ENCODE measurements at regions not wholly inside any gene's neighbourhood (a gene's known extent, or its start where the extent isn't known, plus 50 kb on each side); places are given as distances from the start of the nearest gene placed in this dataset.

- TF ChIP-seq, protein P1, sequence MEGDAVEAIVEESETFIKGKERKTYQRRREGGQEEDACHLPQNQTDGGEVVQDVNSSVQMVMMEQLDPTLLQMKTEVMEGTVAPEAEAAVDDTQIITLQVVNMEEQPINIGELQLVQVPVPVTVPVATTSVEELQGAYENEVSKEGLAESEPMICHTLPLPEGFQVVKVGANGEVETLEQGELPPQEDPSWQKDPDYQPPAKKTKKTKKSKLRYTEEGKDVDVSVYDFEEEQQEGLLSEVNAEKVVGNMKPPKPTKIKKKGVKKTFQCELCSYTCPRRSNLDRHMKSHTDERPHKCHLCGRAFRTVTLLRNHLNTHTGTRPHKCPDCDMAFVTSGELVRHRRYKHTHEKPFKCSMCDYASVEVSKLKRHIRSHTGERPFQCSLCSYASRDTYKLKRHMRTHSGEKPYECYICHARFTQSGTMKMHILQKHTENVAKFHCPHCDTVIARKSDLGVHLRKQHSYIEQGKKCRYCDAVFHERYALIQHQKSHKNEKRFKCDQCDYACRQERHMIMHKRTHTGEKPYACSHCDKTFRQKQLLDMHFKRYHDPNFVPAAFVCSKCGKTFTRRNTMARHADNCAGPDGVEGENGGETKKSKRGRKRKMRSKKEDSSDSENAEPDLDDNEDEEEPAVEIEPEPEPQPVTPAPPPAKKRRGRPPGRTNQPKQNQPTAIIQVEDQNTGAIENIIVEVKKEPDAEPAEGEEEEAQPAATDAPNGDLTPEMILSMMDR (IDR thresholded peaks at IDR 0.05): no peak
- no peak for TF ChIP-seq POLR2A (IDR thresholded peaks at IDR 0.05)
Measured at GRCh38 chr5:31104775-31105174, 88.7 kb upstream of the CDH6 start.

Data from Peyer's patch (tissue), 4 donors.